NCI-H1436 treated with DMSO at 0.1 percent for 48 hours (cell line): ENCODE measurements at regions not wholly inside any gene's neighbourhood (a gene's known extent, or its start where the extent isn't known, plus 50 kb on each side); places are given as distances from the start of the nearest gene placed in this dataset.
A peak's percentile ranks its signal among the peaks of the same experiment; 100 is the strongest.

Source experiments
- DNase-seq: peaks from one replicate; lab custom pipeline; 2025; lab: John Stamatoyannopoulos, UW

DNA sequence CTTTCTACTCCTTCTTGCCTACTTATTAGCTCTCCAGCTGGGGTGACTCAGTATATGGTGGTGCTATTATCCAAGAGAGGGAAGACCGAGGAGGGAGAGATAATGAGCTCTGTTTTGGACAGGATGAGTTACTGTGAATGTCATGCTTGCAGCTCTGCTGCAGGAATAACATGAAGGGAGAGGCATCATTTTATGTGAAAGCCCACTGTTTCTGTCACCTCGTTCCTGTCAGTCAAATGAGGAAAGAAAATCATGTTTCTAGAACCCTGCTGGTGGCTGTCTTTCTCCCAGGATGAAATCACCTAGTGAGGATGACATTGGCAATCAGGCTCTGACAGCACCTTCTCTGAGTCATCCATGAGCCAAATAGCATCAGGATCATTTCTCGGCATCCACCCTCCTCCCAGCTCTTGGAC is 1291.6 kb upstream of the AUTS2 start:
- DNase-seq: no peak

DNA sequence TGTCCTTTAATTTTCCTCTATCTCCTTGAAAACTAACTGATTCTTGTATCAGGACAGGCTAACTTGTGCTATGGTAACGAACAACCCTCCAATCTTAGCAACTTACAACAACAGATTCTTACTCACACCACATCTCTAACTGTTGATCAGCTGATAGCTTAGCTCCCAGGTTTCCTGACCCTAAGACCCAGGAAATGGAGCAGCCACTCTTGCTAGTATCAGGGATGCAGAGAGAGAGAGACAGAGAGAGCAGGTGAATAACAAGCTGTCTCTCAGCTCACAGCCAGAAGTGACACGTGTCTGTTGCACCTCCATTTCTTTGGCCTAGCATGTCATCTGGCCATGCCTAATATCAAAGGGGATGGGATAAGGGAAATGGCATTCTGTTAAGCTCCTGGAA is 1289.0 kb upstream of the AUTS2 start:
- no peak for DNase-seq

DNA sequence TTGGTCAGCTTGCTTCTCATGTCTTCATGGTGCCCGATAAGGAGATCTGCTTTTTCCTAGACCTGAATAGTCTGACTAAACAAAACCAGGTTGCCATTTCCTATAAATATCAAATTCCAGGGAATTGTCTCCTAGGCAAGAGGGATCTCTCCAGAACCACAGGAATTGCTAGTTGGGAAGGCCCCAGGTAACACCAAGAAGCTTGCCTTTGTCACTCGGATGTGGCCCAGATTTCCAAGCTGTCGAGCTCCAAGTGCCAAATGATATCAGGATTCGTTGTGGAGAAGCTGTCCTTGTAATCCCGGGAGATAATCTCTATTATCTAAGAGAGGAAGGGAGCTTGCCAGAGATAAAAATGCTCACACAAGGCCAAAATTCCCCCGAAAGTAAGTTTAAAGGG is 1288.5 kb upstream of the AUTS2 start:
- DNase-seq: no peak

DNA sequence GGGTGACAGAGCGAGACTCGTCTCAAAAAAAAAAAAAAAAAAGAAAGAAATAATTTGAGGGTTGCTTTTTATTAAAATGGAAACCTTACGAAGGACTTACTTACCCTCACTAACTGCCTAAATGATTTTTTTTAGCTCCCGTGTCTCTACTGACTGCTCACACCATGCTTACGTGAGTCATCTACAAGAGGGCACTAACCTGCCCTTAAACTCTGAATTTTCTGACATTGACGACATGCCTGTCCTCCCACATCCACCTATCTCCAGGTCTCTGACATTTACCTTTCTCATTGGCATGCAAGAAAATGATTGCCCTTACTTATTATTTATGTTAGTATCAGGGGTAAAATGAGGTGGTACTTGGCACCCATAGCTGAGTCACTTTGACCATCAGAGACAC is 1286.3 kb upstream of the AUTS2 start:
- DNase-seq: no peak

DNA sequence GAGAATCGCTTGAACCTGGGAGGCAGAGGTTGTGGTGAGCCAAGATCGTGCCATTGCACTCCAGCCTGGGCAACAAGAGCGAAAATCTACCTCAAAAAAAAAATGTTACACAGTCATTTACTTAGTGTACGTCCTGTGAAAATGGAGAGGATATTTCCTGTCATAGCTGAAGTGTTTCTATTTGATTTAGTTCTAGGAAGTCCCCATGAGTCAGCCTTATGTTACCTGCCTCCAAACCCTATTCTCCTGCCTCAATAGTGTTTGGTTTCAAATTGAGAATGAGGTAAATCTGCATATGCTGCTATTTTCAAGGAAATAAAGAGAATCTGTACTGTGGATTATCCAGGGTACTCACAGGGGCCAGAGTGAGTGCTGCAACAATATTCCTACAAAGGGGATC is 1284.5 kb upstream of the AUTS2 start:
- DNase-seq: peak; percentile 8

DNA sequence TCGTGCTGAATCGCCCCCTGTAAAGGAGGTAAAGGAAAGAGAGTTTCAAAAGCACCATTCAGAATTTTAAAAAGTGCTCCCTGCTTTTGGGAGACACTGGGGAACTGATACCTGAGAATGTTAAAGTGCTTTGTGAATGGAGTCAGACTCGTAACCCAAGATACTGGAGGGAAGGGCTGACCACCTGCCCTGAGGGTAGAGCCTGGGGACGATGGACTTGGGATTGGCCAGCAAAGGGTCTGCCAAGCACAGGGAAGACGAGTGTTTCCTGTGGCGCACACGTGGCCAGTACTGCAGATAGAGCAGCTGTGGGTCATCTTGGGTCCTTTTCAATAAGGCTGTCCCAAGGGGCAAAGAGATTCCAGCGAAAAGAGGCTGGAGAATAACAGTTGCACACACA is 1284.1 kb upstream of the AUTS2 start:
- no peak for DNase-seq

DNA sequence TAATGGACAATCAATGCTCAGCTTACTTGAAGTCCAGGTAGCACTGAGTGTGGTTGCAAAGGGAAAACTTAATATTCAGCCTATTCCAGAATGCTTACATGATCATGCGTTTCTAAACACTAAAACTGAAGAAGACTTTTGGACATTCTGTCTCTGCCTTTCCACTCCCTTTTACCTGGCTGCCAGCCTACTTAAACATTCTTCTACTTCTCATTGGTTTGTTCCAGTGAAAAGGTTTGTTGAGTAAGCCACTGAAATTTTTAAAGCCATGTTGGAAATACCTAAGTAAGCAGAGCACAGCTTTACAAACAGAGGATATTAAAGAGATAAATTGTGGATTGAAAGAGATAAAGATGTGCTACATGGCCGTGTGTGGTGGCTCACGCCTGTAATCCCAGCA is 1280.8 kb upstream of the AUTS2 start:
- no peak for DNase-seq

DNA sequence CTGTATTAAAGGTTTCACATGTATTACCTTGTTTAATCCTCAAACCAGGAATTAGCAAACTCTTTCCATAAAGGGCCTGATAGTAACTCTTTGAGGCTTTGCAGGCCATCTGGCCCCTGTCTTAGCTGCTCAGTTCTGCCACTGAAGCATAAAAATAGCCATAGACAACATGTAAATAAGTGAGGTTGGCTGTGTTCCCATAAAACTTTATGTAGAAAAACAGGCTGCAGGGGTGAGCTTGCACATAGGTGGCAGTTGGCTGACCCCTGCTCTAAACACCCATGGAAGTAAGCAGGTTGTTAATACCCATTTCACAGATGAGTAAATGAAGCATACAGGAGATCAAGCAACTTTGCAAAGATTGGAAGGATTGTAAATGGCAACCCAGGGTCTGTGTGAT is 1279.2 kb upstream of the AUTS2 start:
- DNase-seq: no peak

DNA sequence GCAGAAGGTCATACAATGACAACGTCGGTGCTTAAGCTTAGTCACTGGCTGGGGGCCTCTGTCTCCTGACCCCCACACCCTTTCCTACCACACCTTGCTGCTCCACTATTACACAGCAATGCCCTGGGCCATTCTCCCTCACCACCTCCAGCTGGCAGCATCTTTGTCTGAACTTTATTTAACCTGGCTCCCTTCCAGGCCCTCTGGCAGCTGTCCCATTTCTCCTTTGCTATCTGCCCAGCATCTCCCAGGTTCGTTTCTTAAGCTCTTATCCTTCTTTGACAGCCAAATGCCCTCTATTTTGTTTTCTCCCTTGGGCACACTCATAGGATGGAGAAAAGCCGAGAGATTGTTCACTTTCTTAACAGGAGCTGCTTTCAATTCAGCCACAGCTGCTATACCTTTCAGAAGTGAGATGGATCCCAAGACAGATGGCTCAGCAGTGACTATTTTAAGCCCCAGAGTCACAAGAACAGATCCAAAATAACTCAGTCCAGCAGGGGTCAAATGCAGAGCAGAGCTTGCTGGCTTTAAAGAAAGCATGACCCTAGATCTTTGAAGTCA is 1277.1 kb upstream of the AUTS2 start:
- peak; percentile 74 for DNase-seq

DNA sequence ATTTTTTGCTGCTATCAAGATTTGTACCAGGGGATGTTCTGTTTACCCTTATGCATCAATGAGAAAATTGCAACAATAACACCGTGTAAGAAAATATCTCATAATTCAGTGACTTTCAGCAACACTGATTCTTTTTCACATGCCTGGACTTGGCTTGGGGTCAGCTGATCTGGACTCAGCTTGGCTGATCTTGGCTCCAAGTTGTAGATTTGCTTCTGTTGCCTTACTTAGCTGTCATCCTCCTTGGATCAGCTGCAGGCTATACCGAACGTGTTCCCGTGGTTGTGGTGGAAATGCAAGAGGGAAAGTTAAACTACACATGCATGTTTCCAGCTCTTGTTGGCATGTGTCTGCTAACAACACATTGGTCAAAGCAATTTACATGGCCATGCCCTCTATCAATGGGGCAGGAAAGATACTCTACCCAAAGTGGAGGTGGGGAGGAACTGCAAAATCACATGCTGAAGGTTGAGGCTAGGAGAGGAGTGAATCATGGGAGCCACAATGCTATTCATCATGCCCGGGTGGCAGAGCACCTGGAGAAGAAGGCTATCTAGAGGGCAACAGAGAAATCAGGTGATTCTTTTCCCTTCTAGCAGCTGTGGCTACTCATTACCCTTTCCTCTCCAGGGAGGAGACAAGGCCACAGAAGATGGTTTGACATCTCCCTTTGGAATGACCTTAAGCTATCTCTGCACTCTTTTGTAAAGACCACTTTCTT is 1276.3 kb upstream of the AUTS2 start:
- no peak for DNase-seq

DNA sequence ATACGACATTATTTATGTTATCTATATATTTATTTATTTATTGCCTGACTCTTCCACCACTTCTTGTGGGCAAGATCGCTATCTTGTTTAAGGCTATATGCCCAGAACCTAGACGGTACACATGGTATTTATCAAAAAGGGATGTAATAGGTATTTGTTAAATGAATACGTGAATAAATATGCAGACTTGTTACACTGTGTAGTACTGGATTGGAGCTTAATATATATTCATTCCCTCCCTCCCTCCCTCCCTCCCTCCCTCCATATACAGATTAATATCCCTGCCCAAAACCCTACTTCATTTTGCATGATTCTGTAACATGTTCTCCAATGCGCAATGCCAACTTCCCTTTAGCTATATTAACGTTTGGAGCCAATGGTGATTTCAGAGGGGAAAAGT is 1273.7 kb upstream of the AUTS2 start:
- no peak for DNase-seq

DNA sequence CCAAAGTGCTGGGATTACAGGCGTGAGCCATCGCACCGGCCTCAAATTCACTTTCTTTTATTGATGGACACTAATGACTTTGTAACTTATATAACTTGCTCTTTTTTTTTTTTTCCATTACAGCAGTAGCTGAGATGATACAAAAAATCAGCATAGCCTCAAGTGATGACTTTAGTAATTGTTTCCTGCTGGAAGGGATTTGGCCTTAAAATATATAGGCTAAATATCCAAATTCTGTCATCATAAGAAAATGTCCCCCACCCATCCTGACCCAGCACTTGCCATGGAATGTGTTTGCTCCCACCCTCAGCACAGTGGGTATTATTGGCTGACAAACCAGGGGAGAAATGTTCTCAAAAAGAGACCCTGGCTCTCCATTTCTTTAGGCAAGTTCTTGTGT is 1264.1 kb upstream of the AUTS2 start:
- no peak for DNase-seq

DNA sequence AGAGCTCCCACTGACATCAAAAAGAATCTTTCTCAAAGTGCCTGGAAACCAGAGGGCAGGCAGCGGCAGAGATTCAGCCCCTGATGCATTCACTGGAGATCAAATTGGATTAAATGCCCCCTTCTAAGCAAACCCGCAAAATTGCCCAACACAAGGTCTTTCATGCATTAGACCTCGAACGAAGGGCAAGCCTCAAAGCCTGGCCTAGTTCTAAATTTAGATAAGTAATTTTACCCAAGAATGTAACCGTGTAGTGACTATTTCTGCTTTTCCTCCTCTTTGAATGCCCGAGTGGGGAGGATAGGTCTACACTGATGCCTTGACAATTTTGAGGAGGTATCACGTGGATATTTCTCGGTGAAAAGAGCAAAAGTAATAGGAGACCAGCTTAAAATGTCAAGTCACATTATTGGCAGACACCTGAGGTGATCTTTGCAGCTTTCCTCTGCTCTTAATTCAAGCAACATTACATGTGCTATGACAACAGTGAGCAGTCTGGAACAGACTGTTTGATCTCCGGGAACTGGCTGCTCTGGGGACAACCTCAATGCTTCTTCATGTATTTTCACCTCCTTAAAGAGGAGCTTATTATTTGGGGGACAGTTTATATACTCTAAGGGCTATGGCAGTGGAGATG is 1263.5 kb upstream of the AUTS2 start:
- DNase-seq: no peak

DNA sequence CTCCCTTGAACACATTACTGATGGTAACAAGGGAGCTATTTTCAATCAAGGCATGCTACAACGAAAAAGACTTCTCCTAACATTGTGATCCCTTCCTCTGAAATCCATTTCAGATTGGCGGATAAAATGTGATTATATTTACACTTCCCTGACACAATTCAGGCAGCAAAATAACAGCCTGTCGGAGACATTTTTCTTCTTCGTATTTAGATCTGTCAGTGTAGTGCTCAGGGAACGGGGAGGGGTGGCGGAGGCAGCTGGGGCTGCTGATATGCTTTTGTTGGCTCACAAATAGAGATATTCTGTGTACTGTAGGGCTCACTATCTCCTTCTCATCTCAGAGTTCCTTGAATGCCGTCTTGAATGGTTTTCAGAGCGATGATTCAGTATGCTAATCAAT is 1261.7 kb upstream of the AUTS2 start:
- no peak for DNase-seq

DNA sequence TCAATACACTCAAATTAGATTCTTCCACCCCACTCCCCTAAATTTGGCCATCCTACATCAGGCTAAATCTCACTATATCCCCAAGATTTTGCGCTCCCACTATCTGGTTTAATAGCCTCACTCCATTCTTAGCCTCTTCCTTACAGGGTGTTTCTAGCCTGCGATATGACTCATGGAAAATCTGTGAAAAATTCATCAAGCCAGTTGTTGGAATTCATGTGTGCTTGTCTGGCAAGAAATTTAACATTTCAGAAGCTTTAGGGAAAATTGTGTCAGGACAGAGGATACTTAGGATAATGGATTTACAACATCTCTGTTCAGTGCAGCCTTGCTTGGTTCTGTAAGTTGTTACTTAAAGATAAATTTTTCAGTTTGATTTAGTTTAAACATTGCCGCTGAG is 1249.9 kb upstream of the AUTS2 start:
- DNase-seq: no peak

DNA sequence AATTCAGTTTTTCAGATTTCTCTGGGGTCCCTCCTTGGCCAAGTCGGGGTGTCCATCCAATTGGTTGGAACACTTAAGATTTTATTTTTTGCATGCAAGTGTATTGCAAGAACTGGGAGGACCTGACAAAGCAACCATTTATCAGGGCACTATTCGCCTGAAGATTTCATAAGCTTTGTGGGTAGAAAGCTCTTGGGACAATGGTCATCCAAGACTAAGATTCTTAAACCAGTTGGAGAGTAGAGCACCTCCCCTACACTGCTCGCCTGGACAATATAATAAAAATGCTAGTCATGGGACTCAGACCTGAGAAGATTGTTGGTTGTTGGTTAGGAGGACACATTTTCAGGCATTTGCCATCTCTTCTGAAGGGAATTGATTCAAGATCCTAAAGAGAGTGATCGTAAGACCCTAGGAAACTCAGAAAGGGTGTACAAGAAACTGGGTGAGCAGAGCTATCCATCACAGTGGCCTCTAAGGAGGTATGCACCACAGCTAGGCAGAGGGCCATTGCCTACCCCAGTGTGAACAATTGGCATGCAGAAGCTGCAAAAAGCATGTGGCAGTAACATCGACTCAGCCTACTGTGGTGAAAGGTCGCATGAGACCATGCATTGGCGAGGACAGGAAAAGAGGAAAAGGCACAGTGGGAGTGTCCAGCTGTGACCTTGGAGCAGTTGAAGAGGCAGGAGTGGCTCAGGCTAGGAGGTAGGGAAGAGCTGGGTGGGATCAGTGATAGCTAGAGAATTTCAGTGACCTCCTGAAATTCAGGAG is 1235.3 kb upstream of the AUTS2 start:
- no peak for DNase-seq

DNA sequence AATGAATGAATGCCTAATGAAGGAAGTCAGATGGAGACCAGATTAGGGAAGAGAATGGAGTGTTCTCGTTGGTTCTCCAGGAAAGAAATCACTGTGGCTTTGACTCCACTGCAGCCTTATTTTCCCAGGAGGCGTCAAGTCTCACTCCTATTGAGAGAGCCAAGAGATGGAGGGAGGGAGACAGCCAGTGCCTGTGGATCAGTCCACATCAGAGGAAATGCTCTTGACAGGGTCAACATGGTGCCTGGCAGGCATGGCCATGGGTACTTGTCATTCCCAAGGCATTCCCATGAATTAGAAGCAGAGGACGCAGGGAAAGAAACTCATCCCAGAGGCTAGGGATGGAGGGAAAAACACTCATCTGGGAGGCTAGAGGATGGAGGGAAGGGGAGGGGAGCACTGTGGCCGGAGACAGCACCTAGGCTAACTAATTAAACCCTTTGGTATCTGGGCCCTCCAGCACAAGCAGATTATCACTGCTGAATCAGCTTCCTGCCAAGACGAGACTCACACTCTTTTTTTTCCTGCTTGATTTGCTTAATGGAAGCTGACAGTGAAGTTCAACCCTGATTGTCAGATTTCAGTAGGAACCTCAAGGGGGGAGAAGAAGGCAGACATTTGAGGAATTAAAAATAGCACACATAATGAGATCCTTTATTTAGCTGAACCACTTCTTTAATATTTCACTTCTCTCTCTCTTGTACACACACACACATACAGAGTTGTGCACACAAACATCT is 1233.2 kb upstream of the AUTS2 start:
- DNase-seq: no peak

DNA sequence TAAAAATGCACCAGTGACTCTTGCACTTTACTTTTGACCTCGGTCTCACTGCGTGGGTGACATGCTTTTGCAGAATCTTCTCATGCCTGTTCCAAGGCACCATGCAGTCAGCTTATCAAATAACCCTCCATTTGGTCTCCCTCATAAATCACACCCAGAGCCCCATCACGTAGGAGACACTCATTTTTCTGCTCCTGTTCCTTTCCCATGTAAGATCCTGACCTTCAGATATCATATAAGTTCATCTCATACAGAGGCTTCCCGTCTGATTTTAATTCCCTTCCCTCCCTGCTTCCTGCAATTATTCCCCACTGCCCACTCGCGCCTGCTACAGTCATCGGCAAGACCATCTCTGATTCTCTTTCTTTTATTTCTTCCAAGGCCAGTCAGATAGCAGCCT is 1226.3 kb upstream of the AUTS2 start:
- DNase-seq: no peak

DNA sequence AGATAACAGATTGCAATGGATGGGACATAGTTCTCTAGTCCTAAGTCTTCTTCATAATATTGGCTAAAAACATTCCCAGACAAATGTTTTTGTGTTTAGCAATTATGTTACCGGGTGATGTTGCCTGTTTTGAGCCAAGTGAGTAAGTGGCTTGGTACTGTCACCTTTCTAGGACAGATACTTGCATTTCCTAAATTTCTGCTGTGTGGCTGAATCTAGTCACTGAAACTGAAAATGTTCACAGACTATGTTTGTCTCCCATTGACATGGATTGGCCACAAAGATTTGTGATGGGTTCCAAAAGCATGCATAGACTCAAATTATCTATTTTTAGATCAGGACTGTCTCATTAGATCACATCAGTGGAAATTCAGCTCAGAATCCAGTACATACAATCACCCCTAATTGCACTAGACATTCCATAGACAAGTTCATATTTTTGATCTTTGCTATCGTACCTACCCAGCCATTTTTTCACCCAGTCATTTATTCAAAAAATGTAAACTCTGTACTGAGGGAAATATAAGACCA is 1222.1 kb upstream of the AUTS2 start:
- DNase-seq: no peak

DNA sequence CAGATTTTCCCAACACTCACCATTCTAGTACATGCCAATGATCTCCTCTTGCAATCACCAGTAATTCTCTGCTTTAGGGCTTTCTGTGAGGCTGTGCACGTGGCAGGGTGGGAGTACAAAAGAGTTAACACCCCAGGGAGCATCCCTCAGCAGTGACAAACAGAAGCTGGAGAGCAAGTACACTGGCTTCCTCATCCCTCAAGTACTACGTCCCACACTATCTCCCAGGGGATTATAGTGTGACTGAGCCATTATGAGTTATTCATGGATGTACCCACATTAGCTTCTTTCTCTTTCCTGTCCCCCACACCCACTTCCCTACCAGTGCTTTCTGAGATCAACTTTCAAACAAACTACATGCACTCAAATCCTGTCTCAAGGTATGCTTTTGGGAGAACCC is 1216.5 kb upstream of the AUTS2 start:
- no peak for DNase-seq

DNA sequence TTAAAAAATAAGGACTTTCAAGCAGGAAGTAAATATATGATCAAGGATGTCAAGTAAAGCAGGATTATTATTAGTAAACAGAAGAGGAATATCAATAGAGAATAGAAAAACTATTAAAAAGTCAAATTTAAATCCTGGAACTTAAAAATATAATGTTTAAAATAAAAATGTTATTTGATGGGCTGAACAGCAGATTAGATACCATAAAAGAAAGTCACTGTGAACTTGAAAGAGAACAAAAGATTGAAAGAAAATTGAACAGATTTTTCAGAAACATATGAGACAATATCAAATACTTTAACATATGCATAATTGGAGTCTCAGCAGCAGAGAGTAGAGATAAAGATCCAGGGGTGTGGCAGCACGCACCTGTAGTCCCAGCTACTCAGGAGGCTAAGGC is 1213.7 kb upstream of the AUTS2 start:
- DNase-seq: no peak

DNA sequence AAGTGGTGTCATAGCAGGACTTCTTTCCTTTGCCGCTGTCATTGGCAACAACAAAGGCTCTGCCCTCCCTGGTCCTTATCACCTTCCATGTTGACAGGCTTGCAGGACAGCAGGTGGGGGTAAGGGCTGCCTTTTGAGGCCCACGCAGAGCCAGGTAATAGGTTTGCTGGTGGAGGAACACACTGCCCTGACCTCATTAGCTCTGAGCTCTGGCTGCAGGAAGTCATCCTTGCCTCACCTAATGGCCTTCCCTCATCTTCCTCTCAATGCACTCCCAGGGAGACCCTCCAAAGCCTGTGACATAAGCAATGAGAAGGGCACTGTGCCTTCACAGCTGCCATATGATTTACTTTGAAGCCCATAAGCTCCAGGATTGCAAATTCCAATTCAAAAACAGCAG is 1205.2 kb upstream of the AUTS2 start:
- no peak for DNase-seq
